COLO829 (cell line): ENCODE measurements at regions not wholly inside any gene's neighbourhood (a gene's known extent, or its start where the extent isn't known, plus 50 kb on each side); places are given as distances from the start of the nearest gene placed in this dataset.

Experiments used
- DNase-seq: peaks from one replicate; pipeline ENCODE4 v3.0.0; 2012; ENCODE audit warnings: low spot score

- no peak for DNase-seq
These were observed 144.0 kb upstream of the CNTN4 start for GRCh38 chr3:1954632-1955031.

GRCh38 chr3:1955170-1955569 is 143.5 kb upstream of the CNTN4 start:
- DNase-seq, result no peak

DNA sequence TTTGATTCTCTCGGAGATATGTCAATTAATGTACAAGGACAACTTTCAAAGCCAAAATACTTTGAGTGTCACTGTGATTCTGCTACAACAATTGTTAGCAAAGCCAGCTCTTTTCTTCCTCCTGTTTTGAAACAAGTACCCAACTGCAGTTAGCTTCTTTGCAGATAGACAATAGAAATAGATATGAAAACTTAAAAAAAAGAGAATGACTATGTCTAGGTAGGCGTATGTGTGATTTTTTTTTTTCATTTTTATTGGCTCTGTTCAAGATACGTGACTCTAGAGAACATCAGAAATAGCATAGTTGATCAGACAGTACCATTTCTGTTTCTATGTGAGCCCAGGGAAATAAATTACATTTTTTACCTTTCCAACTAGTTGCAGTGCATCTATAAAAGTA is 142.9 kb upstream of the CNTN4 start:
- no peak for DNase-seq

GRCh38 chr3:1960506-1960905 is 138.2 kb upstream of the CNTN4 start:
- DNase-seq, result no peak

DNA sequence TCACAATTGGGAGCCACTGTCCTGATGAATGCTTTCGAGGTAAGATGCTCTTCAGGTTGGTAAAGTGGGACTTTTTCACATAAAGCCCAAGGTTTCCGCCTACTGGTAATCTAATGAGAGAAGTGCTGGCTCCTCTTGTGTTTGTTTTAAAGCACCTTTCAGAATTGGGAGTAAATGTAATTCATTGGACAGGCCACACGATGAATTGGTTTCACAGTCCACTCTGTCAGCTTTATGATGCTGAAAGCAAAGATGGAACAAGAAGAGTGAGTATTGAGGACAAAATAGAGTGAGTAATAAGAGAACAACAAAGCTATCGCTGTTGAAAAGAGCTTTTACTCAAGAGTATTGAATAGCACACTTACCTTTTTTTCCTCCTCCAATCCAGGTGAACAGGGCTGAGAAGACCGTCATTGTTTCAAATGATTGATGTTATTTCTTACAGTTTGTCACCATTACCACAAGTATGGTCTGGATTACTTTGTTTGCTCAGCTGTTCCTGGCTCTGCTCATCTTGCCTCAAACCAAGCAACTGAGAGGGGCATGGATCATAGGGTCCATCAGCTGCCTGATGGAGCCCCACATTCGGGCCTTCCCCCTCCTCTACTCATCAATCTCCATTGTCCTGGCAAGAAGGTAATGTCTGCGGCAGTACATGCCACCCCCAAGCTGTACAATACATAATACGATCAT is 136.1 kb upstream of the CNTN4 start:
- no peak for DNase-seq

- no peak for DNase-seq
These were observed 134.8 kb upstream of the CNTN4 start for GRCh38 chr3:1963896-1964295.

DNA sequence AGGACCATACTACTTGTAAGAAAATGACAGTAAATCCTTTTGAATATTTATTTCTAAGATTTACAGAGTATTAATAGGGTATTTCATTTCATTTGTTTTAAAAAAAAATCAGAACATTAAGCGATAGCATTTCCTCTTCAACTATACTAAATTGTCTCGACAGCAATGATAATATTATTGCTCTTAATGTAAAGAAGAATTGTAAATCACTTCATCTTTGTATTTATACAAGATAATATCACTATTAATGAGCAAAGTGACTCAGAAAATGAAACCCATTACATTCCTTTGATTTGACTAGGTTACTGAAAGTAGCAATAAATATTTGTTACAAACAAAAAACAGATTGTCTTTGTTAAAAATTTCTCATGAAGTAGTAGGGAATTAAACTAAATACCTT is 131.1 kb upstream of the CNTN4 start:
- peak; percentile 4 for DNase-seq

- no peak for DNase-seq
These were observed 129.4 kb upstream of the CNTN4 start for GRCh38 chr3:1969281-1969680.

GRCh38 chr3:1971780-1972179 is 126.9 kb upstream of the CNTN4 start:
- no peak for DNase-seq

DNA sequence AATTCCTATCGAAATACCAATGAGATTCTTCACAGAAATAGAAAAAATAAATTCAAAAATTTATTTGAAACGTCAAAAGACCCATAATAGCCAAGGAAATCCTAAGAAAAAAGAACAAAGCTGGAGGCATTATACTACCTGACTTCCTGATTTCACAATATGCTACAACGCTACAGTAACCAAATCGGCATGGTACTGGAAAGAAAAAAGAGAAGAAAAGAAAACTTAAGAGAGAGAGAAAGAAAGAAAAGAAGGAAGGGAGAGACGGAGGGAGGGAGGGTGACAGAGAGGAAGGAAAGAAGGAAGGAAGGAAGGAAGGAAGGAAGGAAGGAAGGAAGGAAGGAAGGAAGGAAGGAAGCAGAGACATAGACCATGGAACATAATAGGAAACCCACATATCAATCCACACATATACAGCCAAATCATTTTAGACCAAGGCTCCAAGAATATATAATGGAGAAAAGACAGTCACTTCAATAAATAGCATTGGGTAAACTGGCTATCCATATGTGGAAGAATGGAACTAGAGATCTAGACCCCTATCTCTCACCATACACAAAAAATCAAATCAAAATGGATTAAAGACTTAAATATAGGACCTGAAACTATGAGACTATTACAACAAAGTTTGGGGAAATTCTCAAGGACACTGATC is 118.6 kb upstream of the CNTN4 start:
- no peak for DNase-seq

DNA sequence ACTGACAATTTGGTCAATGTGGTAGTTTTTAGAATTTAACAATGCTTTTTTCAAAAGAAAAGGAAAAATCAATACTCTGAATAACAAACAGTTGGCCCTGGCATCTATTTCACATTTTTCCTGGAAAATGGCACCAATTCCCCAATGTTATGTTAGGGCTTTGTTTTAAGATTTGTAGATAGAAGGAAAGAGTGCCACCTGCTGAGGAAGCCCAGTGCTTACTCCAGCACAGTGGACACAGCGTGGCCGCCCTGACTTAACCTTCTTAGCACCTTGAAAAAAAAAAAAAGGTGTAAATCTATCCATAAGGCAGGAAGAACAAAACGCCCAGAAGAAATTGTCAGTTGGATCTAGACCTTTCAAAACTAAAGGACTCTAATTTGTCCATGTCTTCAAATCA is 110.7 kb upstream of the CNTN4 start:
- DNase-seq, result peak; percentile 12

DNA sequence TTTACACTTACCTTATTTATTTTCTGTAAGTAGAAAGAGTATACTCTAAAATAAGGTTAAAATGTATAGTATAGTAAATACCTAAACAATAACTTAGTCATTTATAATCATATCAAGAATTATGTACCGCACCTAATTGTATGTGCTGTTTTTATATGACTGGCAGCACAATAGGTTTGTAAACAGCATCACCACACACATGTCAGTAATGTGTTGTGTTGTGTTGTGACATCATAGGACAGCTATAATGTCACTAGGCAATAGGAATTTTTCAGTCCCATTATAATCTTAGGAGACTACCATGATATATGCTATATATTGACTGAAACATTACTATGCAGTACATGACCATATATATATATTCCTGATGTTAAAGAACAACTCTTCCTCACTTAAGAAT is 99.9 kb upstream of the CNTN4 start:
- DNase-seq, result no peak

GRCh38 chr3:2001306-2002108 is 97.2 kb upstream of the CNTN4 start:
- no peak for DNase-seq

GRCh38 chr3:2023959-2024358 is 74.7 kb upstream of the CNTN4 start:
- no peak for DNase-seq

GRCh38 chr3:2024713-2025112 is 74.0 kb upstream of the CNTN4 start:
- no peak for DNase-seq

GRCh38 chr3:2029559-2029958 is 69.1 kb upstream of the CNTN4 start:
- no peak for DNase-seq

DNA sequence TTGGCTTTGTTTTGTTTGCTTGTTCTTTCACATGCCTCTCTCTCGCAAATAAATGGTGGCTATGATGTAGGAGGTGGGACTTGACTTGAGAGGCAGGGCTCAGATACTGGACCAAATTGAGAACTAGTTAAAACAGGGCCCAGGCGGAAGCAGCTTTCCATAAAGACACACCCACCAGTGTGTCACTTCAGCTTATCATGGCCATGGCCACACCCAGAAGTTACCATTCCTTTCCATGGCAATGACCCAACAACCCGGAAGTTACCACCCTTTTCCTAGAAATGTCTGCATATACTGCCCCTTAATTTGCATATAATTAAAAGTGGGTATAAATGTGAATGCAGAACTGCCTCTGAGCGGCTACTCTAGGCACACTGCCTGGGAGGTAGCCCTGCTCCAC is 62.6 kb upstream of the CNTN4 start:
- DNase-seq, result no peak

GRCh38 chr3:2041931-2042330 is 56.7 kb upstream of the CNTN4 start:
- DNase-seq, result no peak
